Liver (tissue), 7 donors: ENCODE measurements at regions not wholly inside any gene's neighbourhood (a gene's known extent, or its start where the extent isn't known, plus 50 kb on each side); places are given as distances from the start of the nearest gene placed in this dataset.

Experiments
- DNase-seq: peaks from one replicate; pipeline ENCODE4 v3.0.0-alpha.2; 2017; ENCODE audit warnings: low spot score
- H3K27ac ChIP-seq, 2 donors: one replicate each; pipeline ENCODE4 v1.7.0; 2013; ENCODE audit warnings: inconsistent platforms in 2 of 2, low read length in 2 of 2, control low read depth in 1 of 2, low read depth in 1 of 2, mild to moderate bottlenecking in 1 of 2
- H3K27me3 ChIP-seq, 4 donors: one replicate each; pipeline versions ENCODE4 v1.6.1 to v1.7.0; 2013; ENCODE audit warnings: low read length in 3 of 4, inconsistent platforms in 1 of 4, mild to moderate bottlenecking in 1 of 4, moderate library complexity in 1 of 4; ENCODE audit not compliant: control insufficient read depth in 4 of 4, insufficient read depth in 4 of 4
- H3K36me3 ChIP-seq, 4 donors: one replicate each; pipeline versions ENCODE4 v1.6.1 to v1.7.0; 2013; ENCODE audit warnings: low read length in 3 of 4, mild to moderate bottlenecking in 3 of 4, low read depth in 1 of 4, moderate library complexity in 1 of 4; ENCODE audit not compliant: control insufficient read depth in 4 of 4, insufficient read depth in 3 of 4
- H3K4me1 ChIP-seq, 4 donors: one replicate each; pipeline versions ENCODE4 v1.6.1 to v1.7.0; 2013; ENCODE audit warnings: low read length in 3 of 4, mild to moderate bottlenecking in 3 of 4, moderate library complexity in 1 of 4; ENCODE audit not compliant: control insufficient read depth in 4 of 4, insufficient read depth in 4 of 4
- H3K4me3 ChIP-seq, 3 donors: one replicate each; pipeline versions ENCODE4 v1.6.1 to v1.7.0; 2013; ENCODE audit warnings: low read length in 3 of 3, control low read depth in 1 of 3, low read depth in 1 of 3, mild to moderate bottlenecking in 1 of 3
- H3K9ac ChIP-seq, 2 donors: one replicate each; pipeline ENCODE4 v1.7.0; 2013; ENCODE audit warnings: low read length in 2 of 2, mild to moderate bottlenecking in 2 of 2, moderate library complexity in 2 of 2, control low read depth in 1 of 2, low read depth in 1 of 2
- H3K9me3 ChIP-seq, 4 donors: one replicate each; pipeline versions ENCODE4 v1.6.1 to v1.7.0; 2013; ENCODE audit warnings: low read length in 3 of 4; ENCODE audit not compliant: control insufficient read depth in 4 of 4
- ATF3 ChIP-seq: IDR thresholded peaks from 2 replicates; pipeline ENCODE4 v1.6.1; 2016; ENCODE audit warnings: antibody characterized with exemption
- EGR1 ChIP-seq, 2 donors: IDR thresholded peaks; 2 replicates each; pipeline ENCODE4 v1.6.1; 2016 to 2018; ENCODE audit warnings: antibody characterized with exemption in 2 of 2, low read depth in 2 of 2
- FOXA1 ChIP-seq: IDR thresholded peaks from 2 replicates; pipeline ENCODE4 v1.6.1; 2016; ENCODE audit warnings: antibody characterized with exemption
- FOXA2 ChIP-seq: IDR thresholded peaks from 2 replicates; pipeline ENCODE4 v1.6.1; 2016; ENCODE audit warnings: antibody characterized with exemption
- GABPA ChIP-seq, 2 donors: IDR thresholded peaks in 1 of 2; conservative IDR thresholded peaks in 1 of 2; 2 replicates each; pipeline ENCODE4 v1.6.1; 2016; ENCODE audit warnings: antibody characterized with exemption in 2 of 2, mild to moderate bottlenecking in 1 of 2, moderate library complexity in 1 of 2
- HNF4A ChIP-seq, 2 donors: conservative IDR thresholded peaks; 2 replicates each; pipeline ENCODE4 v1.6.1; 2016; ENCODE audit warnings: antibody characterized with exemption in 2 of 2, mild to moderate bottlenecking in 2 of 2
- HNF4G ChIP-seq: IDR thresholded peaks from 2 replicates; pipeline ENCODE4 v1.6.1; 2016; ENCODE audit warnings: antibody characterized with exemption
- JUND ChIP-seq, 2 donors: IDR thresholded peaks; 2 replicates each; pipeline ENCODE4 v1.6.1; 2016; ENCODE audit warnings: antibody characterized with exemption in 2 of 2
- NR2F2 ChIP-seq: IDR thresholded peaks from 2 replicates; pipeline ENCODE4 v1.6.1; 2016; ENCODE audit warnings: antibody characterized with exemption
- RAD21 ChIP-seq, 2 donors: IDR thresholded peaks; 2 replicates each; pipeline ENCODE4 v1.6.1; 2016; ENCODE audit warnings: antibody characterized with exemption in 2 of 2, mild to moderate bottlenecking in 2 of 2
- REST ChIP-seq: IDR thresholded peaks from 2 replicates; pipeline ENCODE4 v1.6.1; 2016; ENCODE audit warnings: antibody characterized with exemption, mild to moderate bottlenecking
- RXRA ChIP-seq, 2 donors: IDR thresholded peaks; 2 replicates each; pipeline ENCODE4 v1.6.1; 2017 to 2018; ENCODE audit warnings: antibody characterized with exemption in 2 of 2, mild to moderate bottlenecking in 1 of 2
- SP1 ChIP-seq: IDR thresholded peaks from 2 replicates; pipeline ENCODE4 v1.6.1; 2018; ENCODE audit warnings: antibody characterized with exemption, mild to moderate bottlenecking
- YY1 ChIP-seq: IDR thresholded peaks from 2 replicates; pipeline ENCODE4 v1.6.1; 2016; ENCODE audit warnings: antibody characterized with exemption, mild to moderate bottlenecking
- WGBS: extraction: QIAGEN DNeasy Blood & Tissue Kit; methylation state at CpG from one replicate; pipeline ENCODE4 v1.1.7; 2013; 5-methylcytosine and 5-hydroxymethylcytosine counted together
- TF ChIP-seq, protein P1 (sequence below): IDR thresholded peaks from 2 replicates; pipeline ENCODE4 v1.6.1; 2016; ENCODE audit warnings: antibody characterized with exemption
- TF ChIP-seq, protein P2 (sequence below): IDR thresholded peaks from 2 replicates; pipeline ENCODE4 v1.6.1; 2016; ENCODE audit warnings: antibody characterized with exemption
- donor health status: healthy.
- donor health status: healthy.
- donor health status: healthy.
- donor health status: healthy.

DNA sequence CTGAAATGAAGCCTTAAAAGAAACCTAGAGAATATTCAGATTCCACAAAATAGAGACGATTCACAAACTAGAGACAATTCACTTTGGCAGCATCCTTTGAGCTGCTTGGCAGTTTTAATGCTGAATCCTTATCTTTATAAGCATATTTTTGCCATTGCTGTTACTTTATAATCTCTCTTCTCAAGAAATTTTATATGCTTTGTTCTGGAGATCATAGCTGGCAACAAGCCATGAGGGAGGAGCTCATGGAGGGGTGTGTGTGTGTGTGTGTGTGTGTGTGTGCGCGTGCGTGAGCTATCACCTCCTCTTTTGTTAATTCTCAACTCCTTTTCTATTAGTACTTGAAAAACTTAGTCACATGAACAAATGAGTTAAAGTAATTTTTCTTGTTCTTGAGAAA, 495.0 kb upstream of the RGMA start:
- H3K27me3 ChIP-seq, result peaks cover 0 to 8% (median 2%) of the 10 kb centered on the region in 4 donors
- TF ChIP-seq FOXA2, result no peak
- TF ChIP-seq FOXA1, result no peak
- no peak for TF ChIP-seq HNF4A (conservative IDR thresholded peaks at IDR 0.05)
- TF ChIP-seq REST, result no peak
- TF ChIP-seq, protein P1, sequence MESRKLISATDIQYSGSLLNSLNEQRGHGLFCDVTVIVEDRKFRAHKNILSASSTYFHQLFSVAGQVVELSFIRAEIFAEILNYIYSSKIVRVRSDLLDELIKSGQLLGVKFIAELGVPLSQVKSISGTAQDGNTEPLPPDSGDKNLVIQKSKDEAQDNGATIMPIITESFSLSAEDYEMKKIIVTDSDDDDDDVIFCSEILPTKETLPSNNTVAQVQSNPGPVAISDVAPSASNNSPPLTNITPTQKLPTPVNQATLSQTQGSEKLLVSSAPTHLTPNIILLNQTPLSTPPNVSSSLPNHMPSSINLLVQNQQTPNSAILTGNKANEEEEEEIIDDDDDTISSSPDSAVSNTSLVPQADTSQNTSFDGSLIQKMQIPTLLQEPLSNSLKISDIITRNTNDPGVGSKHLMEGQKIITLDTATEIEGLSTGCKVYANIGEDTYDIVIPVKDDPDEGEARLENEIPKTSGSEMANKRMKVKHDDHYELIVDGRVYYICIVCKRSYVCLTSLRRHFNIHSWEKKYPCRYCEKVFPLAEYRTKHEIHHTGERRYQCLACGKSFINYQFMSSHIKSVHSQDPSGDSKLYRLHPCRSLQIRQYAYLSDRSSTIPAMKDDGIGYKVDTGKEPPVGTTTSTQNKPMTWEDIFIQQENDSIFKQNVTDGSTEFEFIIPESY, result no peak
- no peak for TF ChIP-seq NR2F2
- TF ChIP-seq, protein P2, sequence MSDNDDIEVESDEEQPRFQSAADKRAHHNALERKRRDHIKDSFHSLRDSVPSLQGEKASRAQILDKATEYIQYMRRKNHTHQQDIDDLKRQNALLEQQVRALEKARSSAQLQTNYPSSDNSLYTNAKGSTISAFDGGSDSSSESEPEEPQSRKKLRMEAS, result no peak
- TF ChIP-seq GABPA (IDR thresholded peaks at IDR 0.05 in 1 of 2, conservative IDR thresholded peaks at IDR 0.05 in 1 of 2), result no peak
- no peak for TF ChIP-seq ATF3
- TF ChIP-seq EGR1 (IDR thresholded peaks at IDR 0.05; ENCODE audit: low read depth in 2 of 2), result no peak
- H3K4me3 ChIP-seq, result no peak overlapping the region
- H3K36me3 ChIP-seq, result no peaks in the 10 kb centered on the region
- no peaks in the 10 kb centered on the region for H3K4me1 ChIP-seq
- no peak for DNase-seq
- no peak overlapping the region for H3K9ac ChIP-seq
- H3K27ac ChIP-seq, result no peak overlapping the region
- WGBS, result 74% methylated on average over 4 of the region's 4 CpGs
- H3K9me3 ChIP-seq, result no peaks in the 10 kb centered on the region

DNA sequence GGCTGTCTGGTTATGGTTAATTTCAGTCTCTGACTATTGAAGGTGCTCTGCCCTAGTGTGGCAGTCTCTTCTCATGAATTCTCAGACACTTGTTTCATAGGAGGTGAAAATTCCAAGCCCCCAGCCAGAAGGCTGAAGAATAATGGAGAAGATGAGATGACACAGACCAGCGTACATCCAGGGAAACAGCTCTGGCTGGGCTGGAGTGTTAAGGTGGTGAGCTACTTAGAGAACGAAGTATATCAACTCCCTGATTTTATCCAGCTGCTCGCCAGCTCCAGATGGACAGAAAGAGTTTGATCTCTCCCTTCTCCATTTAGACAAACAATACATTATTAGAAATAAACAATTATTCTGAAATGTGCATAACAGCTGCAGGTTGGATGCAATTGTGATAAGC, 494.5 kb upstream of the RGMA start:
- Histone ChIP-seq H3K27me3 (peaks cover 0 to 8% (median 2%) of the 10 kb centered on the region in 4 donors), H3K4me3 (no peak overlapping the region), H3K9me3 (no peaks in the 10 kb centered on the region), H3K36me3 (no peaks in the 10 kb centered on the region), H3K27ac (no peak overlapping the region), H3K9ac (no peak overlapping the region), H3K4me1 (no peaks in the 10 kb centered on the region)
- WGBS, result 60% methylated on average over 3 of the region's 3 CpGs
- no peak for TF ChIP-seq YY1
- TF ChIP-seq HNF4A (conservative IDR thresholded peaks at IDR 0.05), result no peak
- no peak for TF ChIP-seq SP1
- no peak for TF ChIP-seq ATF3
- TF ChIP-seq, protein P2, result no peak
- TF ChIP-seq REST, result no peak
- TF ChIP-seq RAD21 (IDR thresholded peaks at IDR 0.05), result no peak
- no peak for TF ChIP-seq EGR1 (IDR thresholded peaks at IDR 0.05; ENCODE audit: low read depth in 2 of 2)
- TF ChIP-seq RXRA (IDR thresholded peaks at IDR 0.05), result no peak
- TF ChIP-seq, protein P1, result no peak
- no peak for TF ChIP-seq JUND (IDR thresholded peaks at IDR 0.05)
- no peak for TF ChIP-seq HNF4G
- DNase-seq, result no peak
